Liver (tissue), 8 donors: ENCODE measurements at regions not wholly inside any gene's neighbourhood (a gene's known extent, or its start where the extent isn't known, plus 50 kb on each side); places are given as distances from the start of the nearest gene placed in this dataset.

Source experiments
- DNase-seq: peaks from one replicate; pipeline ENCODE4 v3.0.0-alpha.2; 2017; ENCODE audit warnings: low spot score
- H3K27ac ChIP-seq, 2 donors: one replicate each; pipeline ENCODE4 v1.7.0; 2013; ENCODE audit warnings: inconsistent platforms in 2 of 2, low read length in 2 of 2, control low read depth in 1 of 2, low read depth in 1 of 2, mild to moderate bottlenecking in 1 of 2
- H3K27me3 ChIP-seq, 4 donors: one replicate each; pipeline versions ENCODE4 v1.6.1 to v1.7.0; 2013; ENCODE audit warnings: low read length in 3 of 4, inconsistent platforms in 1 of 4, mild to moderate bottlenecking in 1 of 4, moderate library complexity in 1 of 4; ENCODE audit not compliant: control insufficient read depth in 4 of 4, insufficient read depth in 4 of 4
- H3K36me3 ChIP-seq, 4 donors: one replicate each; pipeline versions ENCODE4 v1.6.1 to v1.7.0; 2013; ENCODE audit warnings: low read length in 3 of 4, mild to moderate bottlenecking in 3 of 4, low read depth in 1 of 4, moderate library complexity in 1 of 4; ENCODE audit not compliant: control insufficient read depth in 4 of 4, insufficient read depth in 3 of 4
- H3K4me1 ChIP-seq, 4 donors: one replicate each; pipeline versions ENCODE4 v1.6.1 to v1.7.0; 2013; ENCODE audit warnings: low read length in 3 of 4, mild to moderate bottlenecking in 3 of 4, moderate library complexity in 1 of 4; ENCODE audit not compliant: control insufficient read depth in 4 of 4, insufficient read depth in 4 of 4
- H3K4me3 ChIP-seq, 3 donors: one replicate each; pipeline versions ENCODE4 v1.6.1 to v1.7.0; 2013; ENCODE audit warnings: low read length in 3 of 3, control low read depth in 1 of 3, low read depth in 1 of 3, mild to moderate bottlenecking in 1 of 3
- H3K9ac ChIP-seq, 2 donors: one replicate each; pipeline ENCODE4 v1.7.0; 2013; ENCODE audit warnings: low read length in 2 of 2, mild to moderate bottlenecking in 2 of 2, moderate library complexity in 2 of 2, control low read depth in 1 of 2, low read depth in 1 of 2
- H3K9me3 ChIP-seq, 4 donors: one replicate each; pipeline versions ENCODE4 v1.6.1 to v1.7.0; 2013; ENCODE audit warnings: low read length in 3 of 4; ENCODE audit not compliant: control insufficient read depth in 4 of 4
- EGR1 ChIP-seq, 2 donors: IDR thresholded peaks; 2 replicates each; pipeline ENCODE4 v1.6.1; 2016 to 2018; ENCODE audit warnings: antibody characterized with exemption in 2 of 2, low read depth in 2 of 2
- FOXA1 ChIP-seq: IDR thresholded peaks from 2 replicates; pipeline ENCODE4 v1.6.1; 2016; ENCODE audit warnings: antibody characterized with exemption
- FOXA2 ChIP-seq: IDR thresholded peaks from 2 replicates; pipeline ENCODE4 v1.6.1; 2016; ENCODE audit warnings: antibody characterized with exemption
- GABPA ChIP-seq, 2 donors: IDR thresholded peaks in 1 of 2; conservative IDR thresholded peaks in 1 of 2; 2 replicates each; pipeline ENCODE4 v1.6.1; 2016; ENCODE audit warnings: antibody characterized with exemption in 2 of 2, mild to moderate bottlenecking in 1 of 2, moderate library complexity in 1 of 2
- HNF4A ChIP-seq, 2 donors: conservative IDR thresholded peaks; 2 replicates each; pipeline ENCODE4 v1.6.1; 2016; ENCODE audit warnings: antibody characterized with exemption in 2 of 2, mild to moderate bottlenecking in 2 of 2
- HNF4G ChIP-seq: IDR thresholded peaks from 2 replicates; pipeline ENCODE4 v1.6.1; 2016; ENCODE audit warnings: antibody characterized with exemption
- JUND ChIP-seq, 2 donors: IDR thresholded peaks; 2 replicates each; pipeline ENCODE4 v1.6.1; 2016; ENCODE audit warnings: antibody characterized with exemption in 2 of 2
- NR2F2 ChIP-seq: IDR thresholded peaks from 2 replicates; pipeline ENCODE4 v1.6.1; 2016; ENCODE audit warnings: antibody characterized with exemption
- RAD21 ChIP-seq, 2 donors: IDR thresholded peaks; 2 replicates each; pipeline ENCODE4 v1.6.1; 2016; ENCODE audit warnings: antibody characterized with exemption in 2 of 2, mild to moderate bottlenecking in 2 of 2
- RXRA ChIP-seq, 2 donors: IDR thresholded peaks; 2 replicates each; pipeline ENCODE4 v1.6.1; 2017 to 2018; ENCODE audit warnings: antibody characterized with exemption in 2 of 2, mild to moderate bottlenecking in 1 of 2
- SP1 ChIP-seq: IDR thresholded peaks from 2 replicates; pipeline ENCODE4 v1.6.1; 2018; ENCODE audit warnings: antibody characterized with exemption, mild to moderate bottlenecking
- TAF1 ChIP-seq: conservative IDR thresholded peaks from 2 replicates; pipeline ENCODE4 v1.6.1; 2016; ENCODE audit warnings: antibody characterized with exemption, mild to moderate bottlenecking
- YY1 ChIP-seq: IDR thresholded peaks from 2 replicates; pipeline ENCODE4 v1.6.1; 2016; ENCODE audit warnings: antibody characterized with exemption, mild to moderate bottlenecking
- WGBS: extraction: QIAGEN DNeasy Blood & Tissue Kit; methylation state at CpG from one replicate; pipeline ENCODE4 v1.1.7; 2013; 5-methylcytosine and 5-hydroxymethylcytosine counted together
- TF ChIP-seq, protein P1 (sequence below): IDR thresholded peaks from 2 replicates; pipeline ENCODE4 v1.6.1; 2016; ENCODE audit warnings: antibody characterized with exemption
- TF ChIP-seq, protein P2 (sequence below): IDR thresholded peaks from 2 replicates; pipeline ENCODE4 v1.6.1; 2016; ENCODE audit warnings: antibody characterized with exemption
- TF ChIP-seq, protein P3 (sequence below): IDR thresholded peaks from 2 replicates; pipeline ENCODE4 v1.6.1; 2016; ENCODE audit warnings: antibody characterized with exemption
- TF ChIP-seq, protein P4 (sequence below): fragments of 150-350 bp; IDR thresholded peaks from 2 replicates; pipeline ENCODE4 v1.5.1; 2017; ENCODE audit warnings: improper control_type of control experiment, low read depth, low read length; ENCODE audit not compliant: missing input control
- donor health status: healthy.
- donor health status: healthy.
- donor health status: healthy.
- donor health status: healthy.
- donor health status: healthy.

DNA sequence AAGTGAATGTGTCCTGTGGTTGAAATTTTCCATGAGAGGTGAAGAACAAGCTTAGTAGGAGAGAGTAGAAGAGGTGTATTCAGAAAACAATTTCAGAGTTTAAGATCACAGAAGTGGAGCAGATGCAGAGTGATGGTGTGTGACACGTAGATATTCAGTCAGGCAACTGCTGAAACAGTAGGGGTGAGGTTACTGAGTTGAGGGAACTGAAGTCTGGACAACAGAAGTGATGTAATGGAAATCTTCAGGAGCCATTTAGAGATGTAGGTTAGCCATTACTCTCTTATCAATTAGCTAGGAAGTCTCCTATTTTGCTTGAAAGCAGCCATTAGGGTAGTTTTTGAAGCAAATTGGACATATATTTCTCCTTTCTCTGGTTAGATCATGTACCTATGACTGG, 584.4 kb downstream of the PKHD1 start:
- H3K27ac ChIP-seq = no peak overlapping the region
- WGBS = 73% methylated on average over 1 of the region's 1 CpG
- H3K4me3 ChIP-seq = no peak overlapping the region
- no peak for DNase-seq
- TF ChIP-seq, protein P1, sequence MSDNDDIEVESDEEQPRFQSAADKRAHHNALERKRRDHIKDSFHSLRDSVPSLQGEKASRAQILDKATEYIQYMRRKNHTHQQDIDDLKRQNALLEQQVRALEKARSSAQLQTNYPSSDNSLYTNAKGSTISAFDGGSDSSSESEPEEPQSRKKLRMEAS = no peak
- TF ChIP-seq, protein P2, sequence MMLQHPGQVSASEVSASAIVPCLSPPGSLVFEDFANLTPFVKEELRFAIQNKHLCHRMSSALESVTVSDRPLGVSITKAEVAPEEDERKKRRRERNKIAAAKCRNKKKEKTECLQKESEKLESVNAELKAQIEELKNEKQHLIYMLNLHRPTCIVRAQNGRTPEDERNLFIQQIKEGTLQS = no peak
- TF ChIP-seq, protein P3, sequence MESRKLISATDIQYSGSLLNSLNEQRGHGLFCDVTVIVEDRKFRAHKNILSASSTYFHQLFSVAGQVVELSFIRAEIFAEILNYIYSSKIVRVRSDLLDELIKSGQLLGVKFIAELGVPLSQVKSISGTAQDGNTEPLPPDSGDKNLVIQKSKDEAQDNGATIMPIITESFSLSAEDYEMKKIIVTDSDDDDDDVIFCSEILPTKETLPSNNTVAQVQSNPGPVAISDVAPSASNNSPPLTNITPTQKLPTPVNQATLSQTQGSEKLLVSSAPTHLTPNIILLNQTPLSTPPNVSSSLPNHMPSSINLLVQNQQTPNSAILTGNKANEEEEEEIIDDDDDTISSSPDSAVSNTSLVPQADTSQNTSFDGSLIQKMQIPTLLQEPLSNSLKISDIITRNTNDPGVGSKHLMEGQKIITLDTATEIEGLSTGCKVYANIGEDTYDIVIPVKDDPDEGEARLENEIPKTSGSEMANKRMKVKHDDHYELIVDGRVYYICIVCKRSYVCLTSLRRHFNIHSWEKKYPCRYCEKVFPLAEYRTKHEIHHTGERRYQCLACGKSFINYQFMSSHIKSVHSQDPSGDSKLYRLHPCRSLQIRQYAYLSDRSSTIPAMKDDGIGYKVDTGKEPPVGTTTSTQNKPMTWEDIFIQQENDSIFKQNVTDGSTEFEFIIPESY = no peak
- TF ChIP-seq TAF1 (no peak), SP1 (no peak), FOXA2 (no peak), RXRA (IDR thresholded peaks at IDR 0.05) (no peak), EGR1 (IDR thresholded peaks at IDR 0.05; ENCODE audit: low read depth in 2 of 2) (no peak), NR2F2 (no peak), JUND (IDR thresholded peaks at IDR 0.05) (no peak)
- TF ChIP-seq, protein P4, sequence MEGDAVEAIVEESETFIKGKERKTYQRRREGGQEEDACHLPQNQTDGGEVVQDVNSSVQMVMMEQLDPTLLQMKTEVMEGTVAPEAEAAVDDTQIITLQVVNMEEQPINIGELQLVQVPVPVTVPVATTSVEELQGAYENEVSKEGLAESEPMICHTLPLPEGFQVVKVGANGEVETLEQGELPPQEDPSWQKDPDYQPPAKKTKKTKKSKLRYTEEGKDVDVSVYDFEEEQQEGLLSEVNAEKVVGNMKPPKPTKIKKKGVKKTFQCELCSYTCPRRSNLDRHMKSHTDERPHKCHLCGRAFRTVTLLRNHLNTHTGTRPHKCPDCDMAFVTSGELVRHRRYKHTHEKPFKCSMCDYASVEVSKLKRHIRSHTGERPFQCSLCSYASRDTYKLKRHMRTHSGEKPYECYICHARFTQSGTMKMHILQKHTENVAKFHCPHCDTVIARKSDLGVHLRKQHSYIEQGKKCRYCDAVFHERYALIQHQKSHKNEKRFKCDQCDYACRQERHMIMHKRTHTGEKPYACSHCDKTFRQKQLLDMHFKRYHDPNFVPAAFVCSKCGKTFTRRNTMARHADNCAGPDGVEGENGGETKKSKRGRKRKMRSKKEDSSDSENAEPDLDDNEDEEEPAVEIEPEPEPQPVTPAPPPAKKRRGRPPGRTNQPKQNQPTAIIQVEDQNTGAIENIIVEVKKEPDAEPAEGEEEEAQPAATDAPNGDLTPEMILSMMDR = no peak
- H3K9me3 ChIP-seq = no peaks in the 10 kb centered on the region
- H3K36me3 ChIP-seq = no peaks in the 10 kb centered on the region
- H3K27me3 ChIP-seq = no peaks in the 10 kb centered on the region
- no peaks in the 10 kb centered on the region for H3K4me1 ChIP-seq
- no peak overlapping the region for H3K9ac ChIP-seq

DNA sequence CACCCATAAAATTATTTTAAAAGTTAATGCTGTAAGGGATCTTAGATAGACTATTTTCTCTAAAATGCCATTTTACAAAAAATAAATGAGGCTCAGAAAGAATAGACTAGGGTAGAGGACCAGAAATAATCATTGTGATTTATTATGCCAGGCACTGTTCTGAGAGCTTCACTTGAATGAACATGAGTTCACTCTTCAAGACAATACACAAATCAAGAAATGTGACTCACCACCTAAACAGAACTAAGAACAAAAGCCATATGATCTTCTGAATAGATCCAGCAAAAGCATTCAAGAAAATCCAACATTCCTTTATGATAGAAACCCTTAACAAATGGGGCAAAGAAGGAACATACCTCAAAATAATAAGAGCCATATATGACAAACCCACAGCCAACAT, 582.0 kb downstream of the PKHD1 start:
- no peak for DNase-seq
- H3K9ac ChIP-seq = no peak overlapping the region
- H3K27ac ChIP-seq = no peak overlapping the region
- H3K27me3 ChIP-seq = no peaks in the 10 kb centered on the region
- TF ChIP-seq GABPA (IDR thresholded peaks at IDR 0.05 in 1 of 2, conservative IDR thresholded peaks at IDR 0.05 in 1 of 2) = no peak
- TF ChIP-seq HNF4G = no peak
- no peak for TF ChIP-seq HNF4A (conservative IDR thresholded peaks at IDR 0.05)
- no peak for TF ChIP-seq RAD21 (IDR thresholded peaks at IDR 0.05)
- no peak for TF ChIP-seq FOXA2
- TF ChIP-seq, protein P3 = no peak
- TF ChIP-seq, protein P4 = no peak
- TF ChIP-seq NR2F2 = no peak
- no peak for TF ChIP-seq YY1
- no peak for TF ChIP-seq FOXA1
- TF ChIP-seq, protein P1 = no peak
- H3K36me3 ChIP-seq = no peaks in the 10 kb centered on the region
- no peaks in the 10 kb centered on the region for H3K4me1 ChIP-seq
- no peaks in the 10 kb centered on the region for H3K9me3 ChIP-seq
- no peak overlapping the region for H3K4me3 ChIP-seq
